HG02840 (cell line): ENCODE measurements at regions not wholly inside any gene's neighbourhood (a gene's known extent, or its start where the extent isn't known, plus 50 kb on each side); places are given as distances from the start of the nearest gene placed in this dataset.

Source experiments
- ATAC-seq: cut with Tn5 transposase; IDR thresholded peaks from one replicate; pipeline ENCODE4 v1.9.1; 2021; ENCODE audit warnings: mild to moderate bottlenecking, moderate library complexity, moderate number of reproducible peaks; ENCODE audit not compliant: unreplicated experiment, low FRiP score

- ATAC-seq: no peak
These were observed 632.6 kb upstream of the ARGLU1 start for GRCh38 chr13:107200491-107200890.

- no peak for ATAC-seq
These were observed 624.4 kb upstream of the ARGLU1 start for GRCh38 chr13:107192289-107192688.

DNA sequence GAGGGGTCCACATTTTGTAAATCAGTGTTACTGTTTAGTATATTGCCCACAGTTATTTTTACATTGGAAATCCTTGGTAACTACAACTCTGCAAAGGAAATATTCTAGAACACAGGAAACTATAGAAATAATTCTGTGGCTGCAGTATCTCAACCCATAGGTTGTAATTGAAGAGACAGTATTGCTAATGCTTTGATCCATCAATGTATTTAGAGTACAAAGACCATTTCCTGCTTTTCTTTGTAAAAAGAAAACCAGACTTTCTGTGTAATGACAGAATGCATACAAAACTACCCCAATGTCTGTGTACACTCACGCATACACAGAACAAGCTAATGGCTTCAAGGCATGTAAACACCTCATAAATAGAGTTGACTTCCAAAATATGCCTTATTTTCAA lies 622.1 kb upstream of the ARGLU1 start:
- ATAC-seq: no peak

- no peak for ATAC-seq
These were observed 618.0 kb upstream of the ARGLU1 start for GRCh38 chr13:107185889-107186288.

DNA sequence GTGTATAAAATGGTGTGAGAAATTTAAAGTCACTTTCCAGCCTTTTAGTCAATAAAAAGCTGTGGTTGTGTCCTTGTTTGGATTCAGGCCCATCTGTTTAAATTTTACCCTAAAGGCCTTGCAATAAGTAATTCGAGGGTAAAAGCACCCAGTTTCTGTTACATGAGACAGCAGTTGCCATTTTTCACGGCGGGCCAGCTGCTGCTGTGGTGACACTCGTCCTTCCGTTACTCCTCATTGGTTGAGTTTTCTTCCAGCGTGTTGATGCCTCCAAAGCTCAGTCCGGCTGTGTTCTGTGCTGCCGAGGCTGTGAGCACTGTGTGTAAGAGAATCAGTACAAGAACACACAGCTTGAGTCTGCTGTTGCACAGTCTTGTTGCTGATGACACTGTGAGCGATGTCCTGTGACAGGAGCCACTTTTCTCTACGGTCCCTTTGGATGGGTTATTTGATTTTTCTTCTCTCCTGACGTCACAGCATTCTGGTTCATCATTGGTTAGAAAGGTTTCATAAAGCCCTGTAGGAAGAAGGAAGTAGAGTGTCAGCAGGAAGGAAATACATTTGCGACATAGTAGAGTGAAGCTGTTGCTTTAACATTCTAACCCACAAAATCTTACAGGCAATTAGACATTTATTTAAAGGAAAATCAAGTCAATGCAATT lies 602.5 kb upstream of the ARGLU1 start:
- ATAC-seq: no peak

DNA sequence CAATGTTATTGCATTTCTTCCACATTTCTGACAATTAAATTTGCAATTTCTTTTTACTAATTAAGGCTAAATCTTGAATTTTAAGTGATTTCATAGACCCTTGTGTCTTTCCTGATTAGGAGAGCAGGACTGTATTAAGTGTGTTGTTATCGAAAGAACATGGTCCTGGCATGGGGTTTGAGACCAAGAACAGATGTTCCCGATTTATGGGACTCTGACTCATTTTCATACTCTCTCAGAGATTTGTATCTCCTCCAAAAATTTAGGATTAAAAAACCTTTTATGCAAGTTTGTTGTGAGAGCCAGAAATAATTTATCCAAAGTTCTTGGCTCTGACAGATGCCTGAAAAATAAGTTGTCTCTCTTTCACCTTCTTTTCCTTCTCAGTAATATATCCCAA lies 589.3 kb upstream of the ARGLU1 start:
- no peak for ATAC-seq

GRCh38 chr13:107144432-107144831 lies 576.5 kb upstream of the ARGLU1 start:
- ATAC-seq: no peak

DNA sequence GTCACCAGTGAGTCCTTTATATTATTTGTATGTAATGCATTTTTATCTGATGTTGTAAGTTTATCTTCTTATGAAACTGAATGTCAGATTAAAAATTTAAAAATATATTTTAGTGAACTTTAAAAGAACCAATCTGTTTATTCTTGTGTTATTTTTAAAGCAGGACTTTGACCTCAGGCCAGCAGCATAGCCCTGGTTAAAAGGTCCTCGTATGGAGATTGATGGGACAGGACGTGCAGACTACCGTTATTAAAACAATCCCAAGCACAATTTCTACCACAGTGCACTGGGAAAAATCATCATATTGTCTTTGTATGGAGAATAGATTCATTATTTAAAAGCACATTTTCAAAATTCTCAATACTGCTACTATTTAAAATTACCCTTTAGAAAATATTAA lies 573.8 kb upstream of the ARGLU1 start:
- no peak for ATAC-seq

- no peak for ATAC-seq
These were observed 571.1 kb upstream of the ARGLU1 start for GRCh38 chr13:107139006-107139405.

DNA sequence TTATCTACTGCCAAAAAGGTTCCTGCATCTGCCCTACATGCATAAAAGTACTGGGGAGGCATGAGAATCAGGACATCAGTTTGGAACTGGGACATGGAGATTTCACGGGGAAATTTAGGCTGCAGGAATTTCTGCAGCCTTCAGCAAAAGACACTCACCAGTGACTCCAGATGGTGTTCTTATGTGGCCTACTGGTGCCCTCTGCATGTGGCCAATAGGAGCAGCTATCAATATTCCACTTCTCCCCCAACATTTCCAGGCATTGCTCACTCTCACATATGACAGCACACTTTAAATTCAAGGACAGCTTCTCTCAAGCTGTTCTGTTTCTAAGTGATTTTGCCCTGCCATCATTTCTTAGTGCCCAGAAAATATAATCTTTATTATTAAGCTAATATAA lies 570.5 kb upstream of the ARGLU1 start:
- no peak for ATAC-seq

- ATAC-seq: no peak
These were observed 566.0 kb upstream of the ARGLU1 start for GRCh38 chr13:107133950-107134349.

GRCh38 chr13:107130566-107130965 lies 562.6 kb upstream of the ARGLU1 start:
- no peak for ATAC-seq

DNA sequence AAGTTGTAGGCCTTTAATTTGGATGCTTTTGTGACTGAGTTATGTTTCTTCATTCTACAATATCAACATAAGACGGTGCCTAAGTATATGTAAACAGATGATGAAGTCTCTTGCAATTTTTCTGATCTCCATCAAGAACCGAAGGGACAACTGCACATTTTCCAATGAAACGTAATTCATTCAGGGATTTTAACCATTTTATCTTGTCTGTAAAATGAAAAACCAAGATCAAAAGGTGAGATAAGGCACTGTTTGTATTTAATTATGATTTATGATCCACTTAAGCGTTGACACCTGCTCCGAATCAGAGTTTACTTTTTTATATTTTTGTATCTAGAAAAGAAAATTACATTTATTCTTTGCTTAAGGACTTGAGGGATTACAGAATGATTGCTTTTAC lies 556.8 kb upstream of the ARGLU1 start:
- no peak for ATAC-seq

DNA sequence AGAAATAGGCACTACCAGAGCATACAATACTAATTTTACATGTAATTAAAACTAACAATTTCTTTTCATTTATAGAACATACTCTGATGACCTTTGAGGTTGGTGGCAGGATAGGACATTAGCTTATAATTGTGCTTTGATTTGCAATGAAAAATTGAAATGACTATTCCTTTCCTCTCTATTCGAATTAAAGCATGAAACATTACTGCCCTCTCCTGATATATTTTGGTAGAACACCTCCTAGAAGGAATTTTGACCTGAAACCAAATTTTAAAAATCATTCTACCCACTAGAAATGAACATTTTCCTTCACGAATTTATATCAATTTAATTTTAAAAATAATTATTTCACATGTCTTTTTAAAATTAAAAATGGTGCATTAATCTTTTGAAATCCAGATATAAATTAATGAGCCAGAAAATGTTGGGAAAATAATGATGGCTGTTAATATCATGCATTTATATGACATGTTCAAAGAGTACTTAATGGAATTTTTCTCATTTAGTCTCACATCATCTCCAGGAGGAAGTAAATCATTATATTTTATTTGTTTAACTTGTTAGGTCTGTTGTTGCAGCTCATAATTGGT lies 556.3 kb upstream of the ARGLU1 start:
- ATAC-seq: no peak

DNA sequence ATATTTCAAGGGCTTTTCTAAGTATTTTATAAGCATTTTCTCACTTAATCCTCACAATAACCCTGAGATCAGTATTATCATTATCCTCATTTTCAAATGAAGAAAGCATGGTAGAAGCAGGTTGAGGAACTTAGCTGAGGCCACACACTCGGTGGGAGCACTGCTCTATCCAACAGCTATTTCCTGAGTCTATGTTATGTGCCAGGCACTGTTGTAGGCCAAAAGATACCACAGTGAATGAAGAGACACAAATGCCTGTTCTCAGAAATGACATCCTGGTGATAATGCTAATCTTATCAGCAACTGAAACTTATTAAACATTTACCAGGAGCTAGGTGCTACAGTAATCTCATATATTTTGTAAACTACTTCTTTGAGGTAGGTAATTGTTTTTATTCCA lies 553.9 kb upstream of the ARGLU1 start:
- ATAC-seq: no peak

- ATAC-seq: no peak
These were observed 552.3 kb upstream of the ARGLU1 start for GRCh38 chr13:107119989-107120881.

- no peak for ATAC-seq
These were observed 550.6 kb upstream of the ARGLU1 start for GRCh38 chr13:107118506-107118905.

- no peak for ATAC-seq
These were observed 549.5 kb upstream of the ARGLU1 start for GRCh38 chr13:107117327-107118012.

GRCh38 chr13:107113387-107113786 lies 545.5 kb upstream of the ARGLU1 start:
- ATAC-seq: no peak

GRCh38 chr13:107111248-107111647 lies 543.3 kb upstream of the ARGLU1 start:
- ATAC-seq: no peak

DNA sequence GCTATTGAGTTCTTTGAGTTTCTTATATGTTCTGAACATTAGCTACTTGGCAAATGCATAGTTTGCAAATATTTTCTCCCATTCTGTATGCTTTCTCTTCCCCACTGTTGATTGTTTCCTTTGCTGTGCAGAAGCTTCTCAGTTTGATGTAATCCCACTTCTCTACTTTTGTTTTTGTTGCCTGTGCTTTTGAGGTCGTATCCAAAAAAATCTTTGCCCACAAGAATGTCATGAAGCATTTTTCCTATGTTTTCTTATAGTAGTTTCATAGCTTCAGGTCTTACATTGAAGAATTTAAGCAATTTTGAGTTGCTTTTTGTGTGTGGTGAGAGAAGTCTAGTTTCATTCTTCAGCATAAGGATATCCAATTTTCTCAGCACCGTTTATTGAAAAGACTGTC lies 536.7 kb upstream of the ARGLU1 start:
- ATAC-seq: no peak
